ENCODE measurements at regions not wholly inside any gene's neighbourhood (a gene's known extent, or its start where the extent isn't known, plus 50 kb on each side); places are given as distances from the start of the nearest gene placed in this dataset.
A peak's percentile ranks its signal among the peaks of the same experiment; 100 is the strongest.
"Not testable (repeated sequence)": the region's sequence is repeated elsewhere in the genome, so short reads cannot be mapped to it uniquely, and the experiment has no call there.

DNA sequence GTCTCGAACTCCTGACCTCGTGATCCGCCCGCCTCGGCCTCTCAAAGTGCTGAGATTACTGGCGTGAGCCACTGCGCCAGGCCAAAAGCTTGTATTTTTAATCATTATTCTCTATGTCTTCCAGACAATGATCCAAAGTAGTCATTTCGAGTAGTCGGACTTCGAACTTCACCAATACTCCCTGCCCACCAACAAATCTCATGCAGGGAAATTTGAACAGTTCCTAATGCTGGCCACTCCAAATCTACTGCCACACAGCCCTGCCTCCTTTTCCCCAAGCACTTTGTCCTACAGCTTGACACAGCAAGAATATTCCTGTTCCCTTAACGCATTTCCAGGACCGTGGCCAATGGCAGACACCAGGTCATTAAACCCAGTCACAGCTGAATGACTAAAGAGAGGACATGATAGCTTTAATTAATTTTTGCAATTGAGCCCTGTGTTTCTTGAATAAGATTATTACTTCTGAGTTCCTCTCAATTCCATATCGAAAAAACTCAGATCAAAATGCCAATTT, 142.3 kb upstream of the NRP1 start:
- DNase-seq (ENCODE audit: low read depth in 2 of 2): no peak

GRCh38 chr10:33473688-33474087, 139.2 kb upstream of the NRP1 start:
- no peak for DNase-seq (ENCODE audit: low read depth in 2 of 2)

- DNase-seq (ENCODE audit: low read depth in 2 of 2): not testable (repeated sequence)
These were observed 133.5 kb upstream of the NRP1 start for GRCh38 chr10:33468006-33468405.

DNA sequence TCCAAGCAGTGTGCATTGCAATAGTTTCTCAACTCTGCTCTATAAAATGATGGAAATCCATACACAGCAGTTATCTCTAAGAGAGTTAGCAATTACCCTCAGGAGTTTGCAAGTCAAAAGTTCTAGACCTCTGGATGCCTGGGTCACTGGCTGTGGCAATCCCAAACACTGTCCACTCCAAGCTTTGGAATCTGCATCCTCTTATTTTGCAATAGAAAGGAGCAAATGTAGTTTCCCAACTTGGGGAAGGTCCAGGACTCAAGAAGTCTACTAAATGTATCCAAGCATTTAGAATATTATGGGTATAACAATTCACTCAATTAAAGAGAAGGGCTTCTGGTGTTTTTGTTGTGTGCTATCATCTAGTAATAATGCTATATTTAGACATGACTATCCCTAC, 131.3 kb upstream of the NRP1 start:
- no peak for DNase-seq (ENCODE audit: low read depth in 2 of 2)

DNA sequence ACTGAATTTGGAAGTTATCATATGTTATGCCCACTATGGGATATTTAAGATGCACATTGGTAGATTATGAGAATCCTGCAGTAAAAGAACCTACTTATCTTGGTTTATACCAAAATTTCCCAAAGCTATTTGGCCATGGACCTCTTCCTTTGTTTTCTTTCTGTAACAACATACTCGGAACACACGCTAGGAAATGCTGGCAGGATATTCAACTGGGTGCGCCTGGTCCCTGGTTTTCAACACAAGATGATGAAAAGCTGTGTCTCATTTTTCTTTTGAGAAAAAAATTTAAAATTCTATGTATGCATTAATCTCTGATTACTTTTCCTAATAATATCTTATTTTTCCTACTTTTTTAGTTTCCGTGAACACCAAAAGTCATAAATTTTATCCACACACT, 128.5 kb upstream of the NRP1 start:
- DNase-seq (ENCODE audit: low read depth in 2 of 2): no peak

GRCh38 chr10:33461295-33461640, 126.8 kb upstream of the NRP1 start:
- no peak for DNase-seq (ENCODE audit: low read depth in 2 of 2)

- peak in 1 of 2 experiments; percentile 39 for DNase-seq (ENCODE audit: low read depth in 2 of 2)
These were observed 126.2 kb upstream of the NRP1 start for GRCh38 chr10:33460505-33461294.

DNA sequence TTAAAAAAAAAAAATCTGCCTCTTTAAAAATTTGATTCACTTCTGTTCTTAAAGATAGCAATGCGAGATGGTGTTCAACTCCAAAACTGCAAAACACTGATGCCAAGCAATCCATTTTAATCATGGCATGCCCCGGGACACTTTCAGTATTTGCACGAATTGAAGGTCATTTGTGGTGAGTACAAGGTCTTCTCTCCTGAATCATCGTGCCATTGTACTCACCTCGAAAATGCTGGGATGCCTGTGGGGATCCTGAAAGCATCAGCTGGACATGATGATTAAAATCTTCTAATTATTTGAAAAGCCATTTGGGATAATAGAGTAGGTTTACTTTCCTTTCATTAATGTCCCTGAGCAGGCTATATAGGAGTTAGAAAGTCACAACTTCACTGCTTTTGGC, 125.1 kb upstream of the NRP1 start:
- no peak for DNase-seq (ENCODE audit: low read depth in 2 of 2)

GRCh38 chr10:33455029-33455428, 120.6 kb upstream of the NRP1 start:
- no peak for DNase-seq (ENCODE audit: low read depth in 2 of 2)

DNA sequence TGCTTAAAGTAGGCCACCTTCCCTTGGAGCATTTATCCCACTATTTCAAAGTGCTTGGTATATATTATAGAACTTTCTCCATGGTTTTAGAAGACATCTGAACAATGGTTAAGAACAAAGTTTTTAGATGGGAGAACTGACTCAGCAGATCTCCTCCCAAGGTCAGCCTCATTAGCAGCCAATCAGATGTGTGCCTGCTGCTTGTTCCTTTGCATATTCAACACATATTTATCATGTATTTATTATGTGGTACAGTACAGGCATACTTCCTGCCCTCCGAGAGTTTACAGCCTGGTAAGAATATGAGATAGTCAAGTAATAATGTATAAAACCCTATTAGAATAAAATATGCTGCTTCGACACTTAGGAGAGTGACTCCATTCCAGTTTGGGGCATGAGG, 120.1 kb upstream of the NRP1 start:
- DNase-seq (ENCODE audit: low read depth in 2 of 2): no peak

DNA sequence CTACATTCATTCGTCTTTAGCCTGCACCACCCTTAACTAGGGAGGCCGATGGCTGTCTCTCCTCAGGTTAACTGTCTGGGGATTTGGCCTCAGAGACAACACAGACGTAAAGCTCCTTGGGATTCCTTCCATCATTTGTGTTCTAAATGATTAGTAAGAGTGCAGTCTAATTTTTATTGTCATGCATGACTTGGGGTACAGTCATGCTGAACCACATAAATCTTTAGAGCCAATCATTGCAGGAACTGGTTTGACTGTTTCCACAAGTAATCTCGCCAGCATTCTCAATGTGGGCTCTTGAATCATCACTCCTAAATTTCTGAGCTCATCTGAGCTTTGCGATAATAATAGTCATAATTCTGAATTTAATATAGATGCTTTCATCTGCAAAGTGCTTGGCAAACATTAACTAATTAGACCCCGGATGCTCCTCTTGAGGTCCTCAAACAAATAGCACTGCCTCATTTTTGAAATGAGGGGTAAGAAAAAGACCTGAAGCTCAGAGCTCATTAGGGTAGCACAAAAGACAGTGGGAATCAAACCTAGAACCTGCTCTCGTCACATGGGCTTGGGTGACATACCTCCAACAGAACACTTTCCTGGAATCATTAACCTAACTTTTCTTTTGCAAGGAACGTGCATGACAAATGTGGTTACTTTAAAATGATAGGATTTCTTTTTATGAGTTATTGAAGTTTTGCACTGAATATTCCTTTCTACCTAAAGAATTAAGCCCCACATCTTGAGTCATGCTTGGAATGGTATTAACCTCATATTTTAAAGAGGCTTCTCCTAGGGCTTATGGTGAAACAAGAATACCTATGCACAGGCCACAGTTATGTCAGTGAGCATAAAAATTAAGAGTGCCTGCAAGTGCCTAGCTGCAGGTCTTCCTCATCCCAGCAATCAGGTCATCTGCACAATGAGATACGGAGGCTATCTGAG, 118.9 kb upstream of the NRP1 start:
- DNase-seq (ENCODE audit: low read depth in 2 of 2): peak; percentile 37 to 47

DNA sequence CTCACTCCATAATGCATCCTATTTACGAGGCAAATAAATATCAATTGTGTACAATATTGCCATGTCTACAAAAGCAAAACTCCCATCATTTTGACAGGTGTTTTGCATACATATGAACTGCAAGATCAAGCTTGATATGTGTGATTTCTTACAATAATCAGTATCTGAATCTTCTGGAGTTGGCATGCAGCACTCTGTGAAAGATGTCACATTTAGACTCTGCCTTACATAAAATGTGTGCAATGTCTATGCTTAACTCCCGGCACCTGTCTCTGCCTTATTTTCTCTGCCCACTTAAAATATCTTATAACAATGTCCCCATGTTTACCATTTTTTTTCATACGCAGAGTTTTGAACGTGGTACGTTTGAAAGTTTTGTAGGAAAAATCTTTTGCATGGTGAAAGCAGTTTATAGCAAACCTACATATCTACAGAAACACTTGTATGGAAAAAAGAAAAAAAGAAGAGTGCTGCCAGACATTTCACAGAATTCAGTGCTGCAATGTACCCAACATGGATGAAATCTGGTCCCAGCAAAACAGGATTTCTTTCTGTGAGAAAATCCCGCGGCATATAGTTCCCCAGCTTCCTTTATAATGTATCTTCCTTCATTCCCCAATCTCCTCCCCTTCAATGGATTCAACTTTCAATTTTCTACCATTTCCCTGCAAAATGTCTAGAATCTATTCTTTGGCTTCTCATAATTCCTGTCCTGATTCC, 114.1 kb upstream of the NRP1 start:
- DNase-seq (ENCODE audit: low read depth in 2 of 2): no peak

DNA sequence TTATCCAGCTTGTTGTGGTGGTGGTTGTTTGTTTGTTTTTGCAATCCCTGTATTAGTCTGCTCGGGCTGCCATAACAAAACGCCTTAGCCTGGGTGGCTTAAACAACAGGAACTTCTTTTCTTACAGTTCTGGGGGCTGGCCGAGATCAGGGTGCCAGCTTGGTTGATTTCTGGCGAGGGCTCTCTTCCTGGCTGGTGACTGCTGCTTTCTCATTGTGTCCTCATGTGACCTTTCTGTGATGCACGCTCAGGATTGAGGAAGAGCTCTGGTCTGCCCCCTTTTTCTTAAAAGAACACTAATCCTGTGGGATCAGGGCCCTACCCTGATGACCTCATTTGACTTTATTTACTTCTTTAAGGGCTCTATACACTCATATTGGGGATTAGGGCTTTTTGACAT, 107.1 kb upstream of the NRP1 start:
- DNase-seq (ENCODE audit: low read depth in 2 of 2): no peak

DNA sequence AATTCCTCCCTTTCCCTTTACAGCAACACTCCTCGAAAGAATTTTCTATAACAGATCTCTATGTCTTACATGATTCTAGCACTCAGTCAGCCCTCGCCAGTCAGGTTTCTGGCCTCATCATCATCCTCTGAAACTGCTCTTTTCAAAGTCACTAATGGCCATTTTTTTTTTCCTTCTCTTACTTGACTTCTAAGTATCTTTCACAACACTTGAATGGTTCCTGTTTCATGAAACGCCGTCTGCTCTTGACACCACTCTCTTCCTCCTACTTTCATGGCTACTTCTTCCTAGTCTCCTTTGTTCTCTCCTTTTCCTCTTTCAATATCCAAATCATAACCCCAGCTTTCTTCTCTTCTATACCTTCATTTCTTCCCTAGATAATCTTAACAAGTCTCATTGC, 100.5 kb upstream of the NRP1 start:
- DNase-seq (ENCODE audit: low read depth in 2 of 2): no peak

DNA sequence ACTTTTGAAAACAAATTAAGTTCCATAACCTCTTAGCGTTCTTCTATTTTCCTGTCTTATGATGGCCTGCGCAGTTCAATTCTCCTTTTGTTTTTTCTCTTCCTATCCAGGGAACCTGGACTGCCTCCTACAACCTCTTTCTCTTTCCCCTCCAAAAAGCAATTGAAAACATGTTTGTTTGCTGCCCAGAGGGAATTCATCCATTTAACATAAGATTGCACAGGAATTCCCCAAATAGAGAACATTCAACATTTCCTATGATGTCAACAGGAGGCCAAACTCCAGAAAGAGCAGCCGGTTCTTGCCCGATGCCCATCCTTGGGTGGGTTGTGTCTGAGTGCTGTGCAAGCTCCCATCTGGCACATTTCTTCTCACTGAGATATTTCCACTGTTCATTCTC, 94.2 kb upstream of the NRP1 start:
- DNase-seq (ENCODE audit: low read depth in 2 of 2): no peak

GRCh38 chr10:33423154-33423529, 88.7 kb upstream of the NRP1 start:
- no peak for DNase-seq (ENCODE audit: low read depth in 2 of 2)

DNA sequence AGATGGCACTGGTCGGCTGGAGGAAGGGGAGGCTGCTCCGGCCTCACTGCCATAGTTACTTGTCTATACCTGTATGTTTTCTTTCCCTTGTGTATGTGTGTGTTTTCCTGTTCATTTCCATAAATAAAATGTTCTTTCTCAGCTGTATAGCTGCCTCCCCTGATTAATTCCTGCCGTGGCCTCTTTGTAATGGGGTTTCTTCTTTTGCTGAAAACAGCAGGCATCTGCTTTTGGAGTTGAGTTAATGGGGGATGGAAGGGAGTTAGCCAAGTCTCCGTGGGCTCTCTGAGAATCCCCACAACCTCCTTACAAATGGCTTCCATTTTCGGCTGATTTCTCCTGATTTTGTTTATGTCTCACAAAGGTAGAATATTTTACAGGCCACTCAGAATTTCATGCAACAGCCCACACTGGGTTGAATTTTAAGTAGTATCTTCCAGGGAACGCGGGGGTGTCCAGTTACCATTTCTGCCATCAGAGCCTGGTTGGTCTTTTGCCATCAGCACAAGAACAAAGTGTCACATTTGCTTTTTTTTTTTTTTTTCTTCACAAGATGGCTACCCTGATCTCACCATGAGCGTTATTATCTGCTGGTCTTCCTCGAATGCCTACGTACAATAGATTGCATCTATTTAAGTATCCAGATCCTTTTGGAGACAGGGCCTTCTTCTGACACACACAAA, 88.1 kb upstream of the NRP1 start:
- DNase-seq (ENCODE audit: low read depth in 2 of 2): no peak

DNA sequence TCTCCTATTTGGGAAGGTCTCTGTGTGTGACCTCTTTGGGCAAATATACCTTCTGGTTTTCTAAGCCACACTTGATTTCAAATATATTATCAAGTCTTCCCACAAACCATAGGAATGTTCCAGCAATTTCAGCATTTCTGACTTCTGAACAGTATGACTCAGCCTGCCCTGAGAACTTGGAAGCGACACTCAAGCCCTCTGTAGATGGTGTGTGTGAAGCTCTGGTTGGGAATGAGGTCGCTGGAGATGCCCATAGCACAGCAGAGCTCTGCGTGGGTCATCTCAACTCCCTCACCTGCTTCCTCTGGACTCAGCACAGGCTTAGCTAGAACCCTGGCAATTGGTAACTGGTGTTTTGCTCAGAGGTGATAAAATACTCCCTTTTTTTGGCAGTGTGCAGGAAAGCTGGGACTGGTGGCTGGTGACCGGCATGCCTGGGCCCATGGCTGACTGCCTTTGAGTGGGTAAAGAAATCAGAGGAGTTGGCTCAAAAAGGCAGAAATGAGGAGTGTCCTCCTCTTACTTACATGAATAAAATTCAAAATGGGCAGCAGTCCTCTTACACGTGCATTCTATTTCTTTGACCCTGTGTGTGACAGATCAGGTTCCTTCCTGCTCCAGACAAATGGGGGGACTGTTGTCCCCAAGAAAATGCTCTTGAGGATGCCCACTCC, 87.5 kb upstream of the NRP1 start:
- peak; percentile 76 for DNase-seq (ENCODE audit: low read depth in 2 of 2)

GRCh38 chr10:33419311-33419710, 84.8 kb upstream of the NRP1 start:
- no peak for DNase-seq (ENCODE audit: low read depth in 2 of 2)

GRCh38 chr10:33418301-33418700, 83.8 kb upstream of the NRP1 start:
- no peak for DNase-seq (ENCODE audit: low read depth in 2 of 2)

GRCh38 chr10:33416691-33417090, 82.2 kb upstream of the NRP1 start:
- DNase-seq (ENCODE audit: low read depth in 2 of 2): no peak

All from fibroblast of skin of left biceps (primary cell).